Mesendoderm (in vitro differentiated cells): ENCODE measurements at regions not wholly inside any gene's neighbourhood (a gene's known extent, or its start where the extent isn't known, plus 50 kb on each side); places are given as distances from the start of the nearest gene placed in this dataset.

Source experiments
- DNase-seq: peaks from one replicate; pipeline ENCODE4 v3.0.0; 2013
- H2AK5ac ChIP-seq: 2 replicates; pipeline ENCODE4 v1.6.1; 2013; ENCODE audit warnings: low read length, inconsistent platforms
- H2BK120ac ChIP-seq: 2 replicates; pipeline ENCODE4 v1.6.1; 2013; ENCODE audit warnings: low read depth, mild to moderate bottlenecking, low read length, moderate library complexity, mixed read lengths
- H2BK15ac ChIP-seq: replicated peaks from 2 replicates; pipeline ENCODE4 v1.6.1; 2013; ENCODE audit warnings: low read depth, mild to moderate bottlenecking, moderate library complexity
- H2BK5ac ChIP-seq: 2 replicates; pipeline ENCODE4 v1.6.1; 2013; ENCODE audit warnings: low read length, inconsistent platforms
- H3K18ac ChIP-seq: 2 replicates; pipeline ENCODE4 v1.6.1; 2013; ENCODE audit warnings: mild to moderate bottlenecking, low read length, mixed read lengths
- H3K23ac ChIP-seq: one replicate; pipeline ENCODE4 v1.6.1; 2013; ENCODE audit warnings: low read length
- H3K27ac ChIP-seq: 2 replicates; pipeline ENCODE4 v1.5.1; 2013; ENCODE audit warnings: low read depth, mild to moderate bottlenecking, inconsistent platforms, low read length, moderate library complexity
- H3K27me3 ChIP-seq: 2 replicates; pipeline ENCODE4 v1.6.1; 2013; ENCODE audit warnings: low read length, control low read depth, mild to moderate bottlenecking, inconsistent platforms; ENCODE audit not compliant: insufficient read depth, poor library complexity
- H3K36me3 ChIP-seq: 2 replicates; pipeline ENCODE4 v1.6.1; 2013; ENCODE audit warnings: low read length, inconsistent platforms; ENCODE audit not compliant: control insufficient read depth, insufficient read depth
- H3K4ac ChIP-seq: one replicate; pipeline ENCODE4 v1.6.1; 2013; ENCODE audit warnings: low read depth, mild to moderate bottlenecking, low read length, moderate library complexity
- H3K4me1 ChIP-seq: 2 replicates; pipeline ENCODE4 v1.6.1; 2013; ENCODE audit warnings: low read depth, low read length, inconsistent platforms; ENCODE audit not compliant: control insufficient read depth
- H3K4me2 ChIP-seq: 2 replicates; pipeline ENCODE4 v1.6.1; 2013; ENCODE audit warnings: low read length
- H3K4me3 ChIP-seq: 2 replicates; pipeline ENCODE4 v1.5.1; 2013; ENCODE audit warnings: mild to moderate bottlenecking, low read length
- H3K56ac ChIP-seq: one replicate; pipeline ENCODE4 v1.6.1; 2013; ENCODE audit warnings: low read length
- H3K79me1 ChIP-seq: 2 replicates; pipeline ENCODE4 v1.6.1; 2013; ENCODE audit warnings: low read length, inconsistent platforms
- H3K79me2 ChIP-seq: 2 replicates; pipeline ENCODE4 v1.6.1; 2013; ENCODE audit warnings: mild to moderate bottlenecking, low read length; ENCODE audit not compliant: control insufficient read depth, insufficient read depth
- H3K9ac ChIP-seq: 2 replicates; pipeline ENCODE4 v1.6.1; 2013; ENCODE audit warnings: low read length, inconsistent platforms
- H4K5ac ChIP-seq: one replicate; pipeline ENCODE4 v1.6.1; 2013; ENCODE audit warnings: low read length
- H4K8ac ChIP-seq: one replicate; pipeline ENCODE4 v1.6.1; 2013; ENCODE audit warnings: low read depth, mild to moderate bottlenecking, control low read depth, low read length, moderate library complexity
- WGBS: extraction: QIAGEN DNeasy Blood & Tissue Kit; methylation state at CpG from one replicate; pipeline ENCODE4 v1.1.7; 2013; ENCODE audit warnings: low lambda C conversion rate, missing lambda C conversion rate; ENCODE audit not compliant: insufficient coverage; ENCODE audit errors: extremely low coverage; 5-methylcytosine and 5-hydroxymethylcytosine counted together

DNA sequence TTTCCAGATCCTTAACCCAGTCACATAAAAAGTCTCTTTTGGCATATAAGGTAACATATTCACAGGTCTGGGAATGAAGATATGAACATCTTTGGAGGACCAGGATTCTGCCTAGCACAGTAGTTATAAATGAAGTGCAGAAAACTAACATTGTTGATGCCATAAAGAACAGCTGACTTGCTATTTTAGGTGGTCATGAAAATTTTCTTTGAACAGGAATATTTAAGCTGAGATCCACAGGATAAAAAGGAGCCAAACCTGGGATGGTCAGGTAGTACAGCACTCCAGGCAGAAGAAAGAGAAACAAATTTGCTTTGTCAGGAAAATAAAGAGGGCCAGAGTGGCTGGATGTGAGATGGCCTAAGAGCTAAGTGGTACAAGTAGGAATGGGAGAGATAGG, 80.0 kb downstream of the CENPW start:
- no peak for DNase-seq
- no peak overlapping the region for H4K5ac ChIP-seq
- no peak overlapping the region for H3K4me3 ChIP-seq
- H3K79me2 ChIP-seq, result no peaks in the 10 kb centered on the region
- H3K4me2 ChIP-seq, result no peak overlapping the region
- H3K27ac ChIP-seq, result no peak overlapping the region
- no peak overlapping the region for H3K4ac ChIP-seq
- H3K79me1 ChIP-seq, result no peaks in the 10 kb centered on the region
- no peak overlapping the region for H2BK120ac ChIP-seq
- no peak overlapping the region for H3K23ac ChIP-seq
- no peaks in the 10 kb centered on the region for H3K36me3 ChIP-seq
- H3K9ac ChIP-seq, result no peak overlapping the region
- H3K4me1 ChIP-seq, result no peaks in the 10 kb centered on the region
- H2BK5ac ChIP-seq, result no peak overlapping the region
- H2BK15ac ChIP-seq, result no peak overlapping the region
- H4K8ac ChIP-seq, result no peak overlapping the region
- no peaks in the 10 kb centered on the region for H3K27me3 ChIP-seq
- H2AK5ac ChIP-seq, result no peak overlapping the region
- no peak overlapping the region for H3K18ac ChIP-seq
- no peak overlapping the region for H3K56ac ChIP-seq

DNA sequence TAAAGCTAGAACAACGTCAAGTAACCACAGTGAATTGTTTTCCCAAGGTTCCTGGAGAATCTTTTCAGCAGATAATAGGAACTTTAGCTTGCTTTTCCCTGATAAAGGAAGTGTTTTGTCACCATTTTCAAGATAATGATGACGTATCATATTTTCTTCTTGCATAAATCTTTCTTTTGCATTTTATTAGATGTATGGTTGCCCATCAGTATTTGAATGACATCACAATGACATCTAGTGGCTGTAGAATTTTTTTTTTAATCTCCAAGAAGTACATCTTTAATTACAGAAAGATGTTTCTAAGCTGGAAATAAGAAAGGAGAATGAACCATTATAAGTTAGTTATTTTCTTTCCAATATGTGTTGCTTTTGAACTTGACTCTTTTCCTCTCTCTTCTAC, 83.0 kb downstream of the CENPW start:
- Histone ChIP-seq H3K4ac (no peak overlapping the region), H4K5ac (no peak overlapping the region), H2BK5ac (no peak overlapping the region), H3K23ac (no peak overlapping the region), H3K27me3 (no peaks in the 10 kb centered on the region), H3K4me2 (no peak overlapping the region), H3K4me1 (no peaks in the 10 kb centered on the region), H3K27ac (no peak overlapping the region), H3K18ac (no peak overlapping the region), H3K36me3 (no peaks in the 10 kb centered on the region), H3K56ac (no peak overlapping the region), H4K8ac (no peak overlapping the region), H3K79me2 (no peaks in the 10 kb centered on the region), H3K79me1 (no peaks in the 10 kb centered on the region), H2BK15ac (no peak overlapping the region), H2BK120ac (no peak overlapping the region), H3K4me3 (no peak overlapping the region), H2AK5ac (no peak overlapping the region), H3K9ac (no peak overlapping the region)
- DNase-seq, result no peak
- no CpG with 5 or more reads among the region's 2 CpGs for WGBS

DNA sequence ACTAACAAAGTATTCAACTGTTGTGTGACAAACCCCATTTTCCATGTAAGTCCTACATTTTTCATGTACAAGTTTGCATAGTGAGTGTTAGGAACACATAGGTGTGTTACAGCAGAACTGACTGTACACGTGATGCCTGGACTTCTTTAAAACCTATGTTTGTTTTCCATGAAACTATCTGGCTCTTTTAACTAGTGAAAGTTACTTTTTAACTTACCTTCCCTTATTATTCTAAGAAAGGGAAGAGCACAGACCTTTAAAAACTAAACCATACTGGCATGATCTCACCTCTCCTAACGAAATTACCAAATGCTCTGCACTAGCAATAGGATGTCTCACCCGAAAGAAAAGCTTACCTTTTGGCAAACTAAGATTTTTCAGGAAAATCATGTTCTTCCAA, 87.8 kb downstream of the CENPW start:
- Histone ChIP-seq H3K4ac (no peak overlapping the region), H3K4me3 (no peak overlapping the region), H3K9ac (no peak overlapping the region), H3K79me2 (no peaks in the 10 kb centered on the region), H3K56ac (no peak overlapping the region), H2BK120ac (no peak overlapping the region), H3K79me1 (no peaks in the 10 kb centered on the region), H3K23ac (no peak overlapping the region), H2BK15ac (no peak overlapping the region), H3K4me2 (no peak overlapping the region), H3K27ac (no peak overlapping the region), H2AK5ac (no peak overlapping the region), H3K4me1 (no peaks in the 10 kb centered on the region), H3K18ac (no peak overlapping the region), H2BK5ac (no peak overlapping the region), H3K36me3 (no peaks in the 10 kb centered on the region), H4K5ac (no peak overlapping the region), H3K27me3 (no peaks in the 10 kb centered on the region), H4K8ac (no peak overlapping the region)
- DNase-seq, result no peak
- no CpG with 5 or more reads among the region's 3 CpGs for WGBS

DNA sequence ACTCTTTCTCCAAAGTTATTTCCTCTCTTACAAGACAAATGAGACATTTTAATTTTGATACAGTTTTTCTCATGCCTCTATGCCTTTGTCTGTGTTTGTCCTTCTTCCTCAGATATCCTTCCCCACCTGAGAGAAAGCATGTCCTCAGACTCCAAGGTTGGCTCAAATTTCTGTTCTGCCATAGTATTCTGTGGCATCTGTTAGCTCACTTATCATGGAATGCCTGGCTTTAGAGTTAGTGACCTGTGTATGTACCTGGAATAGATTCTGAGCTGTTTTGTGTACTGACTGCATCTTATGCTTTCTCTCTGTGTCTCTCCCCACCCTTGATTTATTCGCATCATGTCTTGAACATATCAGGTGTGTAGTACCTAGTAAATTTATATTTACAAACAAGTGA, 90.0 kb downstream of the CENPW start:
- H3K4ac ChIP-seq, result no peak overlapping the region
- no peak for DNase-seq
- H2AK5ac ChIP-seq, result no peak overlapping the region
- H3K18ac ChIP-seq, result no peak overlapping the region
- H3K79me1 ChIP-seq, result no peaks in the 10 kb centered on the region
- H2BK15ac ChIP-seq, result no peak overlapping the region
- no peak overlapping the region for H3K4me3 ChIP-seq
- no peak overlapping the region for H3K9ac ChIP-seq
- no peaks in the 10 kb centered on the region for H3K36me3 ChIP-seq
- no peak overlapping the region for H4K8ac ChIP-seq
- H3K56ac ChIP-seq, result no peak overlapping the region
- H3K79me2 ChIP-seq, result no peaks in the 10 kb centered on the region
- no peak overlapping the region for H3K23ac ChIP-seq
- no peak overlapping the region for H2BK5ac ChIP-seq
- H2BK120ac ChIP-seq, result no peak overlapping the region
- no peak overlapping the region for H3K27ac ChIP-seq
- H3K27me3 ChIP-seq, result no peaks in the 10 kb centered on the region
- H3K4me1 ChIP-seq, result no peaks in the 10 kb centered on the region
- no peak overlapping the region for H4K5ac ChIP-seq
- no peak overlapping the region for H3K4me2 ChIP-seq
- no CpG with 5 or more reads among the region's 1 CpG for WGBS

DNA sequence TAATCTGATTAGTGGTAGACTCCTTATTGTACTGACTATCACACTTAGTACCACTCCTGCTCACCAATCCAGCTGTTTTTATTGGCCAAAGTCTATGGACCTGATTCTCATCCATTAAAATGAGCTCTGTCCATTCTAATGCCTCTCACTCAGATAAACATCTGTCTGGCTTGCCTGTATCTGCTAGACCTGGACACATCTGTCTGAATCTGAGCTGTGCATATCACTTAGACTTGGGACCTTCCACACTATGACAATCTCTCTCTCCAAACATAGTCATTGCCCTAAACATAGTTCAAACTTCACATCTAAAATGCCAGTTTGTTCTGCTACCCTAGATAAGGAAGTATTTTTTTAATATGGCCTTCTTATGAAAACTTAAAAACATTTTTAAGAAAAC, 92.6 kb downstream of the CENPW start:
- H2AK5ac ChIP-seq, result no peak overlapping the region
- no peak overlapping the region for H3K56ac ChIP-seq
- H3K4me2 ChIP-seq, result no peak overlapping the region
- H3K9ac ChIP-seq, result no peak overlapping the region
- H2BK15ac ChIP-seq, result no peak overlapping the region
- H3K27ac ChIP-seq, result no peak overlapping the region
- H3K79me1 ChIP-seq, result no peaks in the 10 kb centered on the region
- H4K5ac ChIP-seq, result no peak overlapping the region
- no peak overlapping the region for H3K4ac ChIP-seq
- H2BK5ac ChIP-seq, result no peak overlapping the region
- no peaks in the 10 kb centered on the region for H3K36me3 ChIP-seq
- no peaks in the 10 kb centered on the region for H3K27me3 ChIP-seq
- no peak for DNase-seq
- no peaks in the 10 kb centered on the region for H3K79me2 ChIP-seq
- no peaks in the 10 kb centered on the region for H3K4me1 ChIP-seq
- no peak overlapping the region for H2BK120ac ChIP-seq
- H3K4me3 ChIP-seq, result no peak overlapping the region
- H4K8ac ChIP-seq, result no peak overlapping the region
- H3K18ac ChIP-seq, result no peak overlapping the region
- H3K23ac ChIP-seq, result no peak overlapping the region

DNA sequence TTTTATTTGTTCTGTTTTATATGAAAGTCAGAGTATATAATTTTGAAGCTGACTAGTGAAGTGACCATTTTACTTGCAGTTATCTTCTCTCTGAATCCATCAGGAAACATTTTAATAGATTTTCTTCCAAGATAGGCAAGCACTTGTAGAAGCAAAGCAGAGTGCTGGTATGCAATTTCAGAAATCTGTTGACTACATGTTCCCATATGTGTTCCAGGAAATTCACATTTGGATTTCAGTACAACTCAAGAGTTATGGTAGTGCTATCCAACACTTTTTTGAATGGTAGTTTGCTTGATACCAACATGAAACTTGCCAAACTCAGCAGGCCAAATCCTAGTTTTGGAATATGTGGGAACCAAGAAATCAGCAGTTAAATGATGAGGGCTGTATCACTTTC, 94.0 kb downstream of the CENPW start:
- no peaks in the 10 kb centered on the region for H3K79me1 ChIP-seq
- H3K23ac ChIP-seq, result no peak overlapping the region
- no peak overlapping the region for H3K4ac ChIP-seq
- no peak overlapping the region for H3K4me3 ChIP-seq
- H3K79me2 ChIP-seq, result no peaks in the 10 kb centered on the region
- no peaks in the 10 kb centered on the region for H3K27me3 ChIP-seq
- H3K36me3 ChIP-seq, result no peaks in the 10 kb centered on the region
- H3K18ac ChIP-seq, result no peak overlapping the region
- H2BK120ac ChIP-seq, result no peak overlapping the region
- no peak overlapping the region for H2BK15ac ChIP-seq
- H4K5ac ChIP-seq, result no peak overlapping the region
- no peak overlapping the region for H3K56ac ChIP-seq
- H3K27ac ChIP-seq, result no peak overlapping the region
- H3K9ac ChIP-seq, result no peak overlapping the region
- H2AK5ac ChIP-seq, result no peak overlapping the region
- H2BK5ac ChIP-seq, result no peak overlapping the region
- no peak for DNase-seq
- H4K8ac ChIP-seq, result no peak overlapping the region
- H3K4me2 ChIP-seq, result no peak overlapping the region
- H3K4me1 ChIP-seq, result no peaks in the 10 kb centered on the region
